RWPE2 (cell line): ENCODE measurements at regions not wholly inside any gene's neighbourhood (a gene's known extent, or its start where the extent isn't known, plus 50 kb on each side); places are given as distances from the start of the nearest gene placed in this dataset.

Experiments
- ATAC-seq: fragments of 200-7000 bp; cut with Tn5 transposase; 3 replicates; pipeline ENCODE4 v1.9.1; 2021; ENCODE audit warnings: low read depth
- DNase-seq: peaks from one replicate; pipeline ENCODE4 v3.0.0-alpha.2; 2020; ENCODE audit warnings: low spot score
- H3K27ac ChIP-seq: fragments of 450-650 bp; 2 replicates; pipeline ENCODE4 v1.5.1; 2017; ENCODE audit warnings: mild to moderate bottlenecking; ENCODE audit not compliant: poor library complexity, severe bottlenecking
- H3K27me3 ChIP-seq: fragments of 250-450 bp; sonication (Bioruptor Pico); 2 replicates; pipeline ENCODE4 v1.5.1; 2021; ENCODE audit warnings: mild to moderate bottlenecking, moderate library complexity; ENCODE audit not compliant: insufficient read depth, poor library complexity, severe bottlenecking
- H3K36me3 ChIP-seq: fragments of 250-450 bp; sonication (Bioruptor Pico); 2 replicates; pipeline ENCODE4 v1.5.1; 2020; ENCODE audit warnings: low read depth, mild to moderate bottlenecking, moderate library complexity
- H3K4me1 ChIP-seq: fragments of 250-450 bp; sonication (Bioruptor Pico); 2 replicates; pipeline ENCODE4 v1.5.1; 2021; ENCODE audit warnings: mild to moderate bottlenecking, moderate library complexity; ENCODE audit not compliant: insufficient read depth, poor library complexity, severe bottlenecking
- H3K4me3 ChIP-seq: fragments of 250-450 bp; sonication (Bioruptor Pico); 2 replicates; pipeline ENCODE4 v1.5.1; 2021; ENCODE audit warnings: mild to moderate bottlenecking, moderate library complexity; ENCODE audit not compliant: severe bottlenecking
- H3K9me3 ChIP-seq: fragments of 250-450 bp; sonication (Bioruptor Pico); 2 replicates; pipeline ENCODE4 v1.5.1; 2021; ENCODE audit warnings: mild to moderate bottlenecking, moderate library complexity; ENCODE audit not compliant: severe bottlenecking
- TF ChIP-seq, protein P1 (sequence below): fragments of 450-650 bp; IDR thresholded peaks from one replicate; pipeline ENCODE4 v1.5.1; 2017; ENCODE audit warnings: mild to moderate bottlenecking, moderate library complexity; ENCODE audit not compliant: poor library complexity, severe bottlenecking

DNA sequence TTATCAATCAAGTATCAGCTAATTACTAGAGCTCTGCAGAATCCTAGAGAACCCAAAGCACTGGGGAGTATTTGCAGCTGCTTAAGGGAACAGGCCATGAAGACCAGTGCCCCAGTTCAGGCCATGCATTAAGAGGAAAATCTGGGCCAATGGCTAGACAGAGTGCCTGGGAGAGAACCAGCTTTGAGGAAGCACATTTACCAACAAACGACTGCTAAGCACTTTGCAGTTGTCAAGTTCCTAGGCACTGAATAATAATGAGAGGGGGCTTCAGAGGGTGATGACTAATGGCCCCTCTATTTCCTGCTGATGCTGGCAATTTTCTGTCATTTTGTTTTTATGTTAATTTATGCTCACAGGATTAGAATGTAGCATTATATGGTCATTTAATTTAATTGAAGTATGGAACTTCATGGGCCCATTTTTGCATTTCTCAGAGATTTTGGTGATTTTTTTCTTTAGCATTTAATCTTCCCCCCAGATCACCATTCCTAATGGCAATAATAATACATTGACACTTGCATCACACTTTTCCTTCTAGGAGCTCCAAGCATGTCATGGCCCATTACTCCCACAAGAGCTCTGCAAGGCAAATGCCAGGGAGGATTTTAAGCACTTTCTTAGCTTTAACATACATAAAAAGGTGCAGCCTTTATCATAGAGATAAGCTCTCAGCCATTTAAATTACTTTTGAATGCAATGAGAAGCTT lies 147.7 kb upstream of the SPATS2L start:
- no peak for ATAC-seq
- H3K4me1 ChIP-seq, result no peaks in the 10 kb centered on the region
- no peaks in the 10 kb centered on the region for H3K27me3 ChIP-seq
- no peak overlapping the region for H3K27ac ChIP-seq
- H3K4me3 ChIP-seq, result no peak overlapping the region
- no peak for DNase-seq
- H3K36me3 ChIP-seq, result no peaks in the 10 kb centered on the region
- H3K9me3 ChIP-seq, result no peaks in the 10 kb centered on the region
- TF ChIP-seq, protein P1, sequence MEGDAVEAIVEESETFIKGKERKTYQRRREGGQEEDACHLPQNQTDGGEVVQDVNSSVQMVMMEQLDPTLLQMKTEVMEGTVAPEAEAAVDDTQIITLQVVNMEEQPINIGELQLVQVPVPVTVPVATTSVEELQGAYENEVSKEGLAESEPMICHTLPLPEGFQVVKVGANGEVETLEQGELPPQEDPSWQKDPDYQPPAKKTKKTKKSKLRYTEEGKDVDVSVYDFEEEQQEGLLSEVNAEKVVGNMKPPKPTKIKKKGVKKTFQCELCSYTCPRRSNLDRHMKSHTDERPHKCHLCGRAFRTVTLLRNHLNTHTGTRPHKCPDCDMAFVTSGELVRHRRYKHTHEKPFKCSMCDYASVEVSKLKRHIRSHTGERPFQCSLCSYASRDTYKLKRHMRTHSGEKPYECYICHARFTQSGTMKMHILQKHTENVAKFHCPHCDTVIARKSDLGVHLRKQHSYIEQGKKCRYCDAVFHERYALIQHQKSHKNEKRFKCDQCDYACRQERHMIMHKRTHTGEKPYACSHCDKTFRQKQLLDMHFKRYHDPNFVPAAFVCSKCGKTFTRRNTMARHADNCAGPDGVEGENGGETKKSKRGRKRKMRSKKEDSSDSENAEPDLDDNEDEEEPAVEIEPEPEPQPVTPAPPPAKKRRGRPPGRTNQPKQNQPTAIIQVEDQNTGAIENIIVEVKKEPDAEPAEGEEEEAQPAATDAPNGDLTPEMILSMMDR, result no peak

DNA sequence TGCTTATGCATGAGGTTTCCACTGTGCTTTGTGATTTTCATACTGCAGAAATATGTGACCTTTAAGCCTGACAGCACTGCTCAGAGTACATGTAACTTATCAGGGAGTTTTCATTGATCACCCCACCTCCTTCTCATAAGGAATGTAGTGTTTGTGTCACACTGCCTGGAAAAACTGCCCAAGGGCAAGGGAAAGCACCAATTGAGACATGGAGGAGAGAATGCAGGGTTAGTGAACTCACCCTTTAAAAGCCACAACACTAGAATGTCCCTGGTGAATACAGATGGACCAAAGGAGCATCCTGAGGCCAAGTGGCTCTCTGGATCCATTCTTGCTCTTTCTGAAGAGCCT lies 147.2 kb upstream of the SPATS2L start:
- TF ChIP-seq, protein P1, result no peak
- Histone ChIP-seq H3K36me3 (no peaks in the 10 kb centered on the region), H3K9me3 (no peaks in the 10 kb centered on the region), H3K4me1 (no peaks in the 10 kb centered on the region), H3K27me3 (no peaks in the 10 kb centered on the region), H3K27ac (no peak overlapping the region), H3K4me3 (no peak overlapping the region)
- DNase-seq, result no peak
- ATAC-seq, result no peak

DNA sequence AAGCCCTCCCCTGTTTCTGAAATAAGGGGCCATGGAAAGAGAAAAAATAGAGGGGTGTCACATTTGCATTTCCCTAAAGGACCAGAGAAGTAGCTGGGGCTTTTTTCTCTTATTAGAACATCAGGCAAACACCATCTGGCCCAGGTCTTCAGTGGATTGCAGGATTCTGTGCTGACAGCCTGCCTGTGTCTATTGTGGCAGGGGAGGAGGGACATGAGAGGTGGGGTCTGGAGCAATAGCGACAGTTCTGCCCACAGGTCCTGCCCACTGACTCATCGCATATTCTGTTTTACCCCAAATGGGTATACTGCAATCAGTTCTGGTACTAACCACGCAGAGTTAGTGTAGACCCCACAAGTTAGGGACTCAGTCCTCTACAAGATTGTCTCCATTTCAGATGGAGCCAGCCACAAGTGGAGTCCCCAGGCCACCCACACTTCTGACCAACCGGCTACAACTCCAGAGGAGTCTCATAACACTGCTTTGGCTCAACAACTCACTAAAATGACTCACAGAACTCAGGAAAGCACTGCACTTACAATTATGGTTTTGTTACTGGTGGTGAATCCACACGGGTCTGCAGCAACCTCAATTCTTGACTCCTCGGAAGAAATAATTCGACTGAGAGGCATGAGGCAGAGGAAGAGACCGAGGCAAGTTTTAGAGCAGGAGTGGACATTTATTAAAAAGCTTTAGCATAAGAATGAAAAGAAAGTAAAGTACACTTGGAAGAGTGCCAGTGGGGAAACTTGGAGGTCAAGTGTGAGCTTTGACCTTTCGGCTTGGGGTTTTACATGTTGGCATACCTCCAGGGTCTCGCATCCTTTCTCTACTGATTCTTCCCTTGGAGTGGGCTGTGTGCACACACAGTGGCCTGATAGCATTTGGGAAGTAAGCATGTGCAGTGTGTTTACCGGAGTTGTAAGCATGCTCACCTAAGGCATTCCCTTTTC lies 146.4 kb upstream of the SPATS2L start:
- no peak overlapping the region for H3K4me3 ChIP-seq
- no peak for DNase-seq
- no peaks in the 10 kb centered on the region for H3K36me3 ChIP-seq
- H3K4me1 ChIP-seq, result no peaks in the 10 kb centered on the region
- no peak for ATAC-seq
- no peak overlapping the region for H3K27ac ChIP-seq
- H3K27me3 ChIP-seq, result no peaks in the 10 kb centered on the region
- no peaks in the 10 kb centered on the region for H3K9me3 ChIP-seq
- TF ChIP-seq, protein P1, result no peak

DNA sequence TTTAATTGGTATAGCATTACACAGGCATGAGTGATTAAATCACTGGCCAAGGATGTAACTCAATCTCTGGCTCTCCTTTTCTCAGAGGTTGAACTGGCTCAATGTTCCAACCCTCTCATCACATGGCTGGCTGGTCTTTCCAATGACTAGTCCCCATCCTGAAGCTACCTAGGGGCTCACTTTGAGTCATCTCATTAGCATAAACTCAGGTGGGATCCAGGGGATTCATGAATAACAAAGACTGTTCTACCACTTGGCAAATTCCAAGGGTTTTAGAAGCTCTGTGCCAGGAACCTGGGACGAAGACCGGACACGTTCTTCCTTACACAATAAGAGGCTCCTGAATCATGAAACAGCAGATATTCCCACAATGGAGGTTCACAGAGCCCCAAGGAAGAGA lies 145.0 kb upstream of the SPATS2L start:
- Histone ChIP-seq H3K27ac (no peak overlapping the region), H3K36me3 (no peaks in the 10 kb centered on the region), H3K27me3 (no peaks in the 10 kb centered on the region), H3K9me3 (no peaks in the 10 kb centered on the region), H3K4me1 (no peaks in the 10 kb centered on the region), H3K4me3 (no peak overlapping the region)
- DNase-seq (no peak), ATAC-seq (no peak)
- TF ChIP-seq, protein P1, result no peak
